Epidermal melanocyte (primary cell): ENCODE measurements at regions not wholly inside any gene's neighbourhood (a gene's known extent, or its start where the extent isn't known, plus 50 kb on each side); places are given as distances from the start of the nearest gene placed in this dataset.

Experiments used
- DNase-seq: peaks from one replicate; pipeline ENCODE4 v3.0.0; 2011; ENCODE audit warnings: low spot score; ENCODE audit not compliant: insufficient read length

DNA sequence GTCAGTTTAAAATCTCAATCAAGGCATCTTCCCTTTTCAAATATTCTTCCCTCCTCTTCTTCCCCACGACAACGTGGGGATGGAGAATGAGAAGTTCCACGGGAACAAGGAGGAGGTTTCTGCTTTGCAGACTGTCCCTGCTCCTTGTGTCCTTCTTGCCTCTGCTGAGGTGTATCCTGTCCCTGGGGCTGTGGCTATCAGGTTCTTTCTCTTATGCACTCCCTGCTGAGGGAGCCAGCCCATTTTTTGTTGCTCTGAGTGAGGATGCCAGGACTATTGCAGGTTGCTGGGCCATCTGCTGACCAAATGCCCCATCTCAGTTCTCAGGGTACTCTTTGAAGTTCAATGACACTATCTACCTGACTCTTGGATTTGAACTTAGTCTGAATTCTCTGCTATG, 533.6 kb downstream of the RNF144B start:
- no peak for DNase-seq

DNA sequence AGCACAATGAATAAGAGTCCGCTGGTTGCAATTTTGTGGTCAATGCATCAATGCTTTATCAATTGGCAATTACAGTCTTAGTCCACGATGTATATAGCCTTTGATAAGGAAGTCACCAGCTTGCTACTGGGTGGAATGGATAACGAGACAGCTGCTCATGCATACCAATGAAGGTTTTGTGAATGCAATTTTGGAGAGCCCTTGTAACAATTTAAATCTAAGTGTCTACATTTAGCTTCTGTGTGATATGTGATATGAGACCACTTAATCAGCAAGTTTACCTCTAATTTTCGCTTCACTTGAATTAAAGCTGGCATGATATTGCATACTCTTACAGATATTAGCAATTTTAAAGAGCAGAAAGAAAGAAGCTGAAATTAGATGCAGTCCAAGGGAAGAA, 543.9 kb downstream of the RNF144B start:
- DNase-seq = no peak

DNA sequence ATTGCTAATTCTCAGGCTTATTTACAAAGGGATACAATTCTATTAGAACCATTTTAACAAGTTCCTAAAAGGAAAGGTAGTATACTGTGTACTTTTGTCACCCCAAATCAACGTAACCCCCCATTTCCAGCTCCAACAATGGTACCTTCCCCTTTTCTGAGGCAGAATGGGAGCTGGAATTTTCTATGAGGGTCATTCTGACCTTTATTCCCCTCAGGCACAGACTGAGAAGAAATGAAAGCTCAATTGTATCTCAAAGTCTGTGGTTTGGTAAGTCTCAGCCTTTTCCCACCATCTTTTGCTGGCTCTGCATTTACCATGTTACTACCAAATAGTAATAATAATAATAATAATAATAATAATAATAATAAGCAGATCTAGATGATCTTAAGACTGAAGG, 571.0 kb downstream of the RNF144B start:
- no peak for DNase-seq

DNA sequence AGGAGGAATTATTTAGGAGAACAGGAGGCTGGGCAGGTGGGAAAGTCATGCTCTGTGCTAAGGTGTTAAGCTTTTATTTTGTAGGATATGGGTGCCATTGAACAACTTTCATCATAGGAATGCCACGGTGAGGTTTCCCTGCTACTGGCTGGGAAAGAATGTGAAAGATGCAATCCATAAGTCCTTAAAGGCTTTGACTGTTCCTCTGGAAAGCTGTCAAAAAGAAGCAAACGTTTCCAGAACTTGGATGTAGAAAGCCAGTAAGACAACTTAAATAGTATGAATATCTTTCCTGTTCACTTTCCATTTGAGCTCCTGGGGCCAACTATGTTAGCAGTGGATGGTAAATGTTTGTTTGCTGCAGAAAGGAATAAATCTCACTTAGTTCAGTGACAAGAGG, 574.4 kb downstream of the RNF144B start:
- DNase-seq = no peak

DNA sequence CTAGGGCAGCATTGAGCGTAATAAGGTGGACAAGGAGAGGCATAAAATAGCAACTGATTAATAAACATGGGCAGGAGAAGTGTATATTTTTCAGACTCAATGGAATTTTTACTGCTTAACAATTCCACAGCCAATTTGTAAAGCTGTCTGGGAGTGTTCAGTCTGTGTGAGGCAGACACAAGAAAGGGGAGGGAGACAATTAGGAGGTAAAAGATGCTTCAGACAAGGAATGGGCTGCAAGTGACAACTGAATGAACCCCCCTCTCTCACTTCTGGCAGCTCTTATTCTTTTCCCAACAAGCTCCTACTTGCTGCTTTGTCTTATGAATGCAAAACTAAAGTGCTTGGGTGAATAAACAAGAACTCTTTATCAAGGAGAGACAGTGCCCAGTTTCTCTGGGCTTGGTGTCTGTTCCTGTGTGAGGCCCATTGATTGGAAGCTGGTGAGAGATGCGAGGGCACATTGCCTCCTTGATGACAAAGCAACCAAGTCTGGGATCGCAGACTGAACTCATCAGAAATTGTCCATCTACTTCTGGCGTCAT, 575.3 kb downstream of the RNF144B start:
- no peak for DNase-seq

DNA sequence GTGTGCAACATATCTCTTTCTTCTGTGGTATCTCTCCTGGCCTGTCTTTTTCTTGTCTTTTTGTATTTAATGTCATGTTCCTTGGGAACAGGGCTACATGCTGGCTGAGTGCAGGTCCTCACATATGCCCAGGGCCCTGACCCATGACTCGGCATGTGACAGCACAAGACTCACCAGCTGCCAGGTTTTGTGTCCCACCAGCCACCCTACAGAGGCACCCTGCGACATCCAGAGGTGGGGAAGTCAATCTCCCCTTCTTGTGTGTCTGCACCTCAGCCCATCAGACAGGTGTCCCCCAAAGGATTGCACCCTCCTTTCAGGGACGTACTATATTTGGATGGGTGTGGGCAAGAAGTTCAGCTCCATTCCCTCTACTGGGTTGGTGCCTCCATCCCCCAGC, 576.3 kb downstream of the RNF144B start:
- DNase-seq = no peak

DNA sequence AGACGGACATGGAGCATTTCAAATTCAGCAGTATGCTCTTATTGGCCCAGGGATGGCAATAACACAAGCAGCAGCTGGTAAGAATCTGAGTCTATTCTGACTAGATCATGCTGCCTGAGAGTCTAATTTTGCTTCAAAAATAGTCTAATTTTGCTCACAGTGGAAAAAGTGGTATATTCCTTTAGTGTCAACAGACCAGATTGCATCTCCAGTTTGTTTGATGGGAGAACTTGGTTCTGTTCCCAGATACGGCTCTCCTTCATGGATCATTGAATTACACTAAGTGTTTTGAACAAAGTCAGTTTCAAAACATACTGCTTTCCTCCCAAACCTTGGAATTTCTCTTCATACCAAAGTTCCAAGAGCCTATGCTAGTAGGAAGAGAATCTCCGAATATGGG, 586.1 kb downstream of the RNF144B start:
- DNase-seq = no peak

DNA sequence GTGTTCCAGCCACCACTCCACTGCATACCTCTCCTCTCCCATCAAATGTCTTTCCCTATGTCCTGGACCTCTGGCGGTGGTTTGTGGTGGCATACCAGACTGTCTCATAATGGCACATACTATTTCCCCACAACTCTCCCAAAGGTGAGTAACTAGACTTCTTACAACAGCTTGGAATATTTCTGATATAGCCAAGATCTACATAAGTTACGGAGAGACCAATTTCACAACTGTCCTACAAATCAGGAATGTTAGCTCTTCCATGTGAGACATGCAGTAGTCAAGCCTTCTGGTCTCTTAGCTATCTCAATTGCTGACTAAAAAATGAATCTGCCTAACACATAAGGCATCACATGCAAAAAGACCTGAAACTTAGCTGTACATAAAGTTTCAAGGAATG, 588.9 kb downstream of the RNF144B start:
- DNase-seq = no peak

DNA sequence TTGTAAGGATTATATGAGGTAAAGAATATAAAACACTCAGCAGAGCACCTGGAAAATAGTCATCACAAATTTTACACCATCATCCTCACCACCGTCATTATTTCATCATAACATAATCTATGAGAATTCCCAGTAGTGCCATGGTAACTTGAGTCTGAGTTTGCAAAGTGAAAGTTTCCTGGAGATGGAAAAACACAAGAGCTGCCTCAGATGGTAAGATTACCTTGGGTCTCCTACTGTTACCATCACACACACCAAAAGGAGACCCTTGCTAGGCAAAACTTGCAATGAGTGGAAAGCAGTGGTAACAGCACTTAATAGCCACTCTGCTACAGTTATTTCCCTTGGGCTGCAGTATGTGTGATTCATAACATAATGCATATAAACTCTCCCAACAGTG, 589.8 kb downstream of the RNF144B start:
- no peak for DNase-seq

DNA sequence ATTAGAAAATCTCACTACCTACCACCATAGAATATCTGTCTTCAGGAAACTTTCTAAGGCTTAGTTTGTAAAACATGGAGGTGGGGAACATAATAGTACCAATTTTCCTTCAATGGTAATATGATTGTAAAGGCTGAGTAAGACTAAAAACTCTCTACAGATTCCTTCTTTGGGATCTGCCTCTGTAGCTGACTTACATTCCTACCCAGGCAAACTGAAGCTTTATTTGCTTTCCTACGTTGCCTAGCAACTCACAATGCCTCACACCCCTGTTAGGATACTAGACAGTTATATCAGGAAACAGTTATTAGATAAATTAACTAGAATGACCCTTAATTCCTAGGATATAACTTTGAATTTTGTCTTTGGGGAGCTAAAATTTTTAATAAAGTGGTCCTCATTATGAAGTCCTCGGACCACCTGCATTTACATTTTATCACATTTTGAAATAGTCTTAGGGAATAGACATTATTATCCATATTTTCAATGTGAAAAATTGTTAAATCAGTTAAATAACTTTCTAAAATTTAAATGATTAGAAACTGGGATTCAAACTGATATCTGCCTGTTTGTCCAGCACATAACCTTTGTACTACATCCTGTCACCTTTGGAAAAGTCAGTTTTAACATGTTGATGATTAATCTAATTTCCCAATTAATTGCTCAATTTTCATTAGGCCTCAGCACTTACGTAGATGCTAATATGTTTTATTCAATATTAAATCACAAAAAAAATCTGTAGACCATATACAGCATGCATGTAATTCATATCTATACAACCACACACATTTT, 591.4 kb downstream of the RNF144B start:
- DNase-seq = no peak

DNA sequence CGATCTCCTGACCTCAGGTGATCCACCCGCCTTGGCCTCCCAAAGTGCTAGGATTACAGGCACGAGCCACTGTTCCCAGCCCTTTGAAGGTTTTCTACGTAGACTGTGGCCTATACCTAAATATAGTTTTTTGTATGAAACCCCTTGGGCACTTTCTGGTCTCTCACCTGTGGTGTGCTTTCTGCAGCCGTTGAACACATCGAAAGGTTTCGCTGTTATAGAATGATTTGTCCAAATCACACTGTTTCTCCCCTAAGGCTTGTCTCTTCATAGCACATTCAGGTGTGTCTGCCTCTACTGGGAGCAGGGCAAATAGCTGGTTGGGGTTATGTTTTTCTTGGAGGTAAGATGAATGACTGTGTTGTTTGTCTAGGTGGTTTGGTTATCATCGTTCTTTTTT, 597.9 kb downstream of the RNF144B start:
- no peak for DNase-seq

DNA sequence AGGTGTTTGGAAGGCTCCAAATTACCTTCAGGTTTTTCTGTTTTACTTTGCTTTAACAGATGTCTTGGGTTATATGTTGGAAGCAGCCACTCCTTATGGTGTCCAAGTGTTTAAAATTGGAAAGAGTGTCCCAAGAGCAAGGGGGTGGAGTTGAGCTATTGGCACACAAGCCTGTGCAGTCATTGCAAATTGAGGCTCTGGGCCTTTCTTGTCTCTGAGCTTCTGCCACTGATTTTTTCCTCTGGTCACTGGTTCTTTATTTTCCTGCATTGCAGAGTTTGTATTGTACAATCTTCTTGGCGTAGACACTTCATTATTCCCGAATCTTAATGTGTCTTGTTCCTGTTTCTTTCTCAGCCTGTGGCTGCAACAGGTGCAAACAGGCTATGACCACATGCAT, 598.8 kb downstream of the RNF144B start:
- no peak for DNase-seq

DNA sequence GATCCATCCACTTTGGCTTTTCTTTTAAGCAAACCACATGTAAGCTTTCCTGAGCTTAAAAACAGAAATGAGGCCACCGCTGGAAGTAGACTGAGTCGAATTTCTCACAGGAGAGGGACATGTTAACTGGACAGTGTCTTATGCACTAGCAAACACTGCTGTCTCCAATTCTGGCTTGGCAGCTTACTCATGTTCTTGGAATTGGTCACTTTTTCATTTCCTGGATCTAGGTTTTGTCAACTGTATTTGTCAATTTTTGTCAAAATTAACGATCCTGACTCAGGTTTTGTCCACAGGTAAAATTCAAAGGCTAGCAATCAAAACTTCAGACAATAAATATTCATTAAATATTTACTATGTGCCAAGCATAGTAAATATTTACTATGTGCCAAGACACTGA, 601.5 kb downstream of the RNF144B start:
- no peak for DNase-seq

DNA sequence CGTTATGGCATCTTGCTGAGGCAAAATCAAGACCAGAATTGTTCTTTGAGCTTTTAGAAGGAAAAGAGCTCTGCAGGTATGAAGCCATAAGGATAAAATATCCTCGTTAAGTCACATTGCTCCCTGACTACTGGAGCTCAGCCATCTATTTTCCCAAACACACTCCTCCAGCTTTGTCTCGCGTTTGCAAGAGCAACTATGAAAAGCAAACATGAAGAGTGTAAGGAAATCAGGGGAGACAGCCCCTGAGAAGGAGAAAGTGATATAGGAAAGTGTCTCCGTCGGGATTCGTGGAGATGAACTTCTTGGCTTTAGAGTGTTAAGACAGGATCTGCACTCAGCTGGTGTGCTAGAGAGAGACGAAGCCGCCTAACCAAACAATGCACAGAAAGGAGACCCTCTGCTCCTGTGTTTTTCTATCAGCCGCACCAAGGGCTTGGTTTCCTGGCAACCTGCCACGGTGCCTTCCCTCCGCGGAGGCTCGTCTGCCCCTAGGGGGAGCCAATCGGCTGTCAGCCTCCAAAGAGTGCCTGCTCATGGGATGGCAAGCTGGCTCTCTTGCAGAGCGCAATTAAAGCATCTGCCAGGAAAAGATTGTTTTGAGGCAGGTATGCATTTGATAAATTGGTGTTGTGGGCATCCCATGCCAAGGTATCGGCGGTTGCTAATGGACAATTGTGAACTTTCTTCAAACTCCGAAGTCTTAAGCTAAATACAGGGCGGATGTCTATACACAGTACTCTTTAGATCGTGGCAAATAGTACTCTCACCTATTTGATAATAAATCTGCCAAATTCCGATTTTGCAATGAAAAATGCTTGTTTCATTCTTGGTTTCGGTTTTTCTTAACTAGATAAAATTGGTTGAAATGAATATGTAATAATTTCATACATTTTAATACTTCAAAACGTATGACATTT, 603.2 kb downstream of the RNF144B start:
- DNase-seq = peak; percentile 32

DNA sequence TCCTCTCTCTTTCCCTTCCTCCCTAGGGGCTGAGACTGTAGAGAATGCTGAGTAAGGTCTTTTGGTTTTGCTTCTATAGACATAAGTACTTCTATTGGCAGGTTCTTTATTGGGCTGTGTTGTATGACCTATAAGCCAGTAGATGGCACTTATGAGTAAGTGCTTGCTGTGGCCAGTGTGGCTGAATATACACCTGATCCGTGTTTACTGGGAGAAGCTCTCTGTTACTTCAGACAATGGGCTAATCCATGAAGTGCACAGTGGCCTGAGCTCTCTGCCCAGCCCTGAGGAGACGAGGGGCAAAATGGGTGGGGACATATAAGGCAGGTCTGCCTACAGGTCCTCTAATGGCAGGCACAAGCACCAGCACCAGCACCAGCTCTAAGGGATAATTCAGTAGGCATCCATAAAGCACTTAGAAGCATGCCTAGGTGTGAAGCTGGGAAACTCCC, 610.3 kb downstream of the RNF144B start:
- no peak for DNase-seq

DNA sequence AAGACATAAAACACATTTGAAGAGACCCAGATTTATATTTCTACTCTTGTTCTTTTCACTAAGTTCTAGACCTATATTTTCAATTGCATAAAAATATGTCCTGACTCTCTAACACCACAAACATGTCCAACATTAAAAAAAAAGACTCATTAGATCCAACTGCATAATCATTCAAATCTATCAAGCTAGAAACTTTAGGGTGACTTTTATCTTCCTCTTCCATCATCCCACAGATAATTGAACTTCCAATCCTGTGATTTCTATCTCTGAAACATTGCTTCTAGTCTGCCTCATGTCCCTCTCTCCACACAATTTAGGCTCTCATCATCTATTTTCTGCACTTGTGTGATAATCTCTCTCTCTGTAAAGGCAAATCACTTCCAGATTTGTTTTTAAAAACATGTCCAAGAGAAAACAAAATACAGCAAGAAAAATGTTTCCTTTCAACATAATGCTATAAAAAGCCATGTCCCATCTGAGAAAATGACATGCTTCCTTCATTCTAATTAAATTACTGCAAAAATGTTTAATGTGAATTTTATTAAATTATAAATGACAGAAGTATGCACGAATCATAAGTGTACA, 615.9 kb downstream of the RNF144B start:
- no peak for DNase-seq

DNA sequence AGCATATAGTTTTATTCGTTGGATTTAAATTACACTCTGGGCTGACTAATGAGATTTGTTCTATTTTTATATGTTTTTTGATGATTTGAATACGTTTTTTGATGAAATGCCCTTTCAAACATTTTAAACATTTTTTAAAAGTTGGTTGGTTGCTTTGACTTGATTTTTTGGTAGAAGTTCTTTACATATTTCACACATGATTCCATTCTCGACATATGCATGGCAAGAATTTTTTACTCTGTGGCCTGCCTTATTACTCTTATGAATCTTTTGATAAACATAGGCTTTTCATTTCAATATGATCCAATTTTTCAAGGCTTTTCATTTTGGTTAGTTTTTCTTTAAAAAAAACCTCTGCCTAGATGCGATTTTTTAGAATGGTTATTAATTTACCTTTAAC, 617.0 kb downstream of the RNF144B start:
- DNase-seq = no peak

DNA sequence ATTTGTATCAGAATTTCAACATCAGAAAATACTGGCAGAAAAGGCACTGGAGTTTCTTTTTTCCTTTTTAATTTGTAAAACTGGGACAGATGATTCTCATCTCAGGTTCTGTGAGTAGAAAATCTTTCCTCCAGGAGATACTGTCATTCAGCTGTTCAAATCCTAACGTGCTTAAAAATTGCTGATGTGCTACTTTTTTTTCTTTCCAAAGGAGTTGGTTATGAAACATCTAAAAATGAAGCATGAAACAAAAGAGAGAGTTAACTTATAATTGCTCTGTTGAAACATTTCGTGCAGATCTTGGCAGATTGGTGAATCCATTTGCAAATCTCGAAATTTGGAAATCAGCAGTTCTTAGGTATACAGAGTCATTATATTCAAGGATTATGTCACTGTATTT, 622.6 kb downstream of the RNF144B start:
- no peak for DNase-seq

DNA sequence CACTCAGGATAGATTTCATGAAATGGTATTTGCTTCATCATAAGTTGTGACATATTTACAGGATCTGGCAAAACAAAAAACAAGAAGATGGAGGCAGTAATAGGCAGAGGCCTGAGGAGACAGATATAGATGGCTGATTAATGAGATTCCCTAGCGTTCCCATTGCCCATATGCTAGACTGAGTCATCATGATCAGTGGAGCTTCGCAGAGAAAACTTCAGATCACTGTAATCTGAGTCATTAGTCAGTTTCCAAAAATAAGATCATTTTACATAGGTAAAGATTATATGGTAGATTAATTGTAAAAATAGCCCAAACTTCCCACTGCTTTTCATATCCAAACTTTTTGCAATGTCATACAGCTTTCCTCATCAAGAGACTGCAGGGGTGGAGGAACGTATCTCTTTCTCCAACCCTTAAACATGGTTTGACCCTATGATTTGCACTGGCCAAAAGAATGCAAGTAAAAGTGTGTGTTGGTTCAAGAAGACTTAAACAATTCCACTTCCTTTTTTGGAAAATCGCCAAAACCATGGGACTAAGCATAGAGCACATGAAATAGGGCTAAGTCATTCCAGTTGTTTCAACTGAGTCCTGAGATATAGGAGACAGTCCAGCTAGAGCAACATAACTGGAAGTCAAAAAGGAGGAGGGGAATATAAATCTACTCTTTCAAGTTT, 626.0 kb downstream of the RNF144B start:
- DNase-seq = no peak

DNA sequence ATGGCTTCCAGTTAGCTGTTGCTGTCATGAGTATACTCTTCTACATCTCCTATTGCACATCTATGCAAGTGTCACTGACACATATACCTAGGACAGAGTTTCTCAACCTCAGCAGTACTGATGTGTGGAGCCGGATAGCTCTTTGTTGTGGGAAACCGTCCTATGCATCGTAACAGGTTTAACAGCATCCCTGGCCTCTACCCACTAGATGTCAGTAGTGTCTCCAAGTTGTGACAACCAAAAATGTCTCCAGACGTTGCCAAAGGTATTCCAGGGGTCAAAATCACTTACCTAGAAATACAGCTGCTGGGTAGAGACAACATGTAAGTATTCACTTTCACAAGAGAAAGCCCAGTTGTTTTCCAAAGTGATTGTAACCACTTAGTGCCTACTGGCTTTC, 637.6 kb downstream of the RNF144B start:
- DNase-seq = no peak

DNA sequence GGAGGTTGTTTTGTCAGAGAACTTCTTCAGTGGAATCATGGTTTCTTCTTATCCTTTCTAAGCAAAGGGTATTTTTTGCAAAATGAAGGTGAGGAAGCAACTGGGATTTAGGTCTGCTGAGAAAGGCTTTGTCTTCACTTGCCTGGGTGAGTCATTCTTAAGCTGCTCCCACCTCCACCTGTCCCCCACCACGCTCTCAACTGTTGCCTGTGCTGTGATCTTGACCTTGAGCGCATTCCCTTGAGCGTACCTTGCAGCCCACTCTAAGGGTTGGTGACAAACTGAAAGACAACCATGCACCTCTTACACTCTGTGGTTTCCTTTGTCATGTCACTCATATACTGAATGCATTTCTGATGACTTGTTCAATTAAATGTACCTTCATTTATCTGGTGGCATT, 641.1 kb downstream of the RNF144B start:
- no peak for DNase-seq
